Stimulated activated CD8-positive, alpha-beta memory T cell treated with anti-CD3 and anti-CD28 coated beads, Interleukin-12 subunit alpha, Interleukin-12 subunit beta, amount 100 ng/mL, for 24 hours (primary cell): ENCODE measurements at regions not wholly inside any gene's neighbourhood (a gene's known extent, or its start where the extent isn't known, plus 50 kb on each side); places are given as distances from the start of the nearest gene placed in this dataset.

Source experiments
- DNase-seq: peaks from one replicate; pipeline ENCODE4 v3.0.0-alpha.2; 2020; ENCODE audit errors: extremely low read depth

GRCh38 chr5:175805256-175806011 is 65.9 kb upstream of the CPLX2 start:
- no peak for DNase-seq

- DNase-seq: no peak
Measured at GRCh38 chr5:175808711-175809110, 62.7 kb upstream of the CPLX2 start.

- no peak for DNase-seq
Measured at GRCh38 chr5:175809531-175810121, 61.8 kb upstream of the CPLX2 start.

DNA sequence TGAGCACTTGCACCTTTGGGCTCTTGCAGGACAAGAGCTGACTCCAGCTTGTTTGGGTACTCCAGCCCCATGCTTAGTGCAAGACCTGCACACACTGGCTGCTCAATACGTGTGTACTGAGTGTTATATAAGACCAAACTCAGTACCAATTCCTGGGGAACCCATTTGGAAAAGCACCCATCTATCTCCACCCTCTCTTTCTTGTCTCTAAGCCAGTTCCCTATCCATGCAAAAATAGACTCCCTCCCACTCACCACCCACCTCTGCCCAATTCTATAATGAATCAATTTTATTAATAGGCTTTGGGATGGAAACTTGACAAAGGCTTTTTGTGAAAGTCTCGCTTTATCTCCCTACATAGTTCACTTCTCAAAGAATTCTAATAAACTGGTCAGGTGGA is 60.9 kb upstream of the CPLX2 start:
- no peak for DNase-seq

DNA sequence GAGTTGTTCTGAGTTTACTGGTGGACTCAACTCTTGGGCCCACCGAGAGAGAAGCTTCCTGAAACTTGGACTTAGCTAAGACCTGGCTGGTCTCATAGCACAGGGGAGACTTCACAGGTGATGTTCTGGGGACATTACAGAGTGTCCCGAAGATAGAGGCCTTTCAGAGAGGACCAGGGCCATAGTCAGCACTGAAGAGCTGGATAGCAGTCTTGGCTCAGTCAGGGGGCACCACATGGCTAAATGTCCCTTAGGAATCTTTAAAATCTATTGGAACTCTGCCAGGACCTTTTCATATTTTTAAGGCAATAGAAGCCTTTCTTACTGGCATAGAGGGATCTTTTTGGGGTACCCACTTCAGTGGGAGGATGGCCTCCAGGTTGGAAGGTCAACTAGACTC is 59.8 kb upstream of the CPLX2 start:
- DNase-seq: no peak

DNA sequence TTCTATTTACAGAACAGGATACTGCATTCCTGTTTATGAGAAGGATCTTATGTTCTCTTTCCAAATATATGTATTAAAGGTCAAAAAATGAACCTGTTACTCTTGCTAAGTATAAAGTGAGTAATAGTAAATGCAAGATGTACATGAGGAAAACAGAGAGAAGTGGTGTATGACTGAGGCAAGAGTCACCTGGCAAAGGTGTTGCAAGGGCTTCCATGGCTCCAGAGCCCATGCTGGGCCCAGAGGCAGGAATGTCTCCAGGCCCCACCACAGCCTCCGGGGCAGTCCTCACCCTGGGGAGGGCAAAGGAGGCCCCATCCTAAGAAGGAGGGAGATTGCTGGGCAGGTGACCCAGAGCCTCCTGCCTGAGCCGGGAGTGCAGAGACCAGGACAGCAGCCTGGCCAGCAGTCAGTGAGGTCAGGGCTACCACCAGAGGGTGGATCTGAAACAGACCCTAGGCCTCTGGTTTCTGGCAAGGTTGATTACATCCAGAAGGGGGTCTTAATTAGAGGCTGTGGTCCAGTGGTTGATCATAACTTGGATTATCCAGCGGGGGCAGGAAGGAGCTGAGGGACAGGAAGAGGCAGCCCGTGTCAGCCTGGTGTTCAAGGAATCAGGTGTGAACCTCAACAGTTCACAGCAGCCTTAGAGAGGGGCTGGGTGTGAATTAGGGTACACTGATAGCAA is 57.3 kb upstream of the CPLX2 start:
- no peak for DNase-seq

DNA sequence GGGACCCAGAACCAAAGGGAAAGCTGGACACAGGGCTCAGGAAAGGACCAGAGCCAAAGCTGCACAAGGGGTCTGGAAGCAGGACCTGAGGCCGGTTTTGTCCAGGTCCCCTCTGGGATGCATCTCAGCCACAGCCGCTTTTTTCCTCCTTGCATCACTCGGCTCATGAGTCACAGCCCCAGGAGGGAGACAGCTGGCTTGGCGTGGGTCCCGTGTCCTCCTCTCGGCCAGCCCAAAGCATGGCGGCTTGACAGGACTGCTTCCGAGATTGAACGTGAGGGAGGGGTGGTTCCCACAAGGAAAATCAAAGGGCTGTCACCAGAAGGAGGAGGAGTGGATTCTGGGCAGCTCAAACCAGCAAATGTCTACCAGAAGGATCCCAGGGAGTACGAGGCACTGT is 56.7 kb upstream of the CPLX2 start:
- DNase-seq: no peak

GRCh38 chr5:175815126-175815913 is 56.1 kb upstream of the CPLX2 start:
- DNase-seq: no peak

- no peak for DNase-seq
Measured at GRCh38 chr5:175816348-175816747, 55.0 kb upstream of the CPLX2 start.

- no peak for DNase-seq
Measured at GRCh38 chr5:175819090-175819425, 52.3 kb upstream of the CPLX2 start.

- DNase-seq: no peak
Measured at GRCh38 chr5:175820230-175820629, 51.1 kb upstream of the CPLX2 start.
